ENCODE measurements at regions not wholly inside any gene's neighbourhood (a gene's known extent, or its start where the extent isn't known, plus 50 kb on each side); places are given as distances from the start of the nearest gene placed in this dataset.

GRCh38 chr7:155925682-155926081, 113.4 kb upstream of the SHH start:
- no peaks in the 10 kb centered on the region for H3K36me3 ChIP-seq
- peaks cover 5% of the 10 kb centered on the region for H3K4me1 ChIP-seq
- H3K9me3 ChIP-seq: no peaks in the 10 kb centered on the region
- H3K27me3 ChIP-seq: no peaks in the 10 kb centered on the region
- DNase-seq (ENCODE audit: low spot score in 2 of 2): no peak
- TF ChIP-seq EP300 (IDR thresholded peaks at IDR 0.05) (no peak), POLR2AphosphoS5 (IDR thresholded peaks at IDR 0.05) (no peak), POLR2A (IDR thresholded peaks at IDR 0.05) (no peak)
- TF ChIP-seq, protein P1, sequence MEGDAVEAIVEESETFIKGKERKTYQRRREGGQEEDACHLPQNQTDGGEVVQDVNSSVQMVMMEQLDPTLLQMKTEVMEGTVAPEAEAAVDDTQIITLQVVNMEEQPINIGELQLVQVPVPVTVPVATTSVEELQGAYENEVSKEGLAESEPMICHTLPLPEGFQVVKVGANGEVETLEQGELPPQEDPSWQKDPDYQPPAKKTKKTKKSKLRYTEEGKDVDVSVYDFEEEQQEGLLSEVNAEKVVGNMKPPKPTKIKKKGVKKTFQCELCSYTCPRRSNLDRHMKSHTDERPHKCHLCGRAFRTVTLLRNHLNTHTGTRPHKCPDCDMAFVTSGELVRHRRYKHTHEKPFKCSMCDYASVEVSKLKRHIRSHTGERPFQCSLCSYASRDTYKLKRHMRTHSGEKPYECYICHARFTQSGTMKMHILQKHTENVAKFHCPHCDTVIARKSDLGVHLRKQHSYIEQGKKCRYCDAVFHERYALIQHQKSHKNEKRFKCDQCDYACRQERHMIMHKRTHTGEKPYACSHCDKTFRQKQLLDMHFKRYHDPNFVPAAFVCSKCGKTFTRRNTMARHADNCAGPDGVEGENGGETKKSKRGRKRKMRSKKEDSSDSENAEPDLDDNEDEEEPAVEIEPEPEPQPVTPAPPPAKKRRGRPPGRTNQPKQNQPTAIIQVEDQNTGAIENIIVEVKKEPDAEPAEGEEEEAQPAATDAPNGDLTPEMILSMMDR (IDR thresholded peaks at IDR 0.05): no peak
- WGBS: 84% methylated on average over 14 of the region's 14 CpGs
- H3K27ac ChIP-seq: no peak overlapping the region
- no peak overlapping the region for H3K4me3 ChIP-seq

DNA sequence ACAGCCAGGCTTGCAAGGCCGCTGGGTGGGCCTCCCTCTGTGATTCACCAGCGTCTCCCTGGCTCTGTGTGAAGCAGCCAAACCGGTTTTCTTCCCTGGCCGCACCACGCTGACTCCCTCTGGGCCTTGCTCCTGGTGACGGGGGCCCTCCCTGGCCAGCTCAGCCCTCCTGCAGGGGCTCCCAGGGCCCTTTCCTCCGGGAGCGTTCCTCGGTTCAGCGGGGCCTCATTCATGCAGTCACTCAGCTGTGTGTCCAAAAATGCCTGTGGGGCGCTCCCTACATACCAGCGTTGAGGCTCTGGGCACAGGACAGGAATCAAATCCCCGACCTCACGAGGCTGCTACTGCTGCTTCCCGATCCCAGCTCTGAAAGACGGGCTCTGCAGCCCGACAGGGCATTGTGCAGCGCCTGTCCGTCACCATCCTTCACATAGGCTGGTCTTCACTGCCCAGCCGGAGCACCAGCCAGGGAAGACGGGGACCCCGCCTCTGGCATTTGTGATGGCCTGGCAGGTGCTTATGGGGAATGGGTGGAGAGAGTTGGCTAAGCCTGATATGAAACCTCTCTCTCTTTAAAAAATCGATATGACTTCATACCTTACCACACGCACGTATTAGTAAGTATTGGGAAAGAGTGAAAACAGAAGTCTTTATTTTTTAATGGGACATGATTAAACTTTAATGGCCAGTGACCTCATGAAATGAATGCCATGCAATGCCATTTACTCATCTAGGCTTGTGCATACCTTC, 110.0 kb upstream of the SHH start:
- H3K4me3 ChIP-seq: no peak overlapping the region
- H3K4me1 ChIP-seq: peaks cover 5% of the 10 kb centered on the region
- WGBS: 39% methylated on average over 22 of the region's 25 CpGs
- peak overlapping the region; percentile 26 for H3K27ac ChIP-seq
- no peaks in the 10 kb centered on the region for H3K27me3 ChIP-seq
- H3K9me3 ChIP-seq: no peaks in the 10 kb centered on the region
- DNase-seq (ENCODE audit: low spot score in 2 of 2): no peak
- no peaks in the 10 kb centered on the region for H3K36me3 ChIP-seq
- TF ChIP-seq POLR2A (IDR thresholded peaks at IDR 0.05) (no peak), EP300 (IDR thresholded peaks at IDR 0.05) (no peak), POLR2AphosphoS5 (IDR thresholded peaks at IDR 0.05) (no peak)
- TF ChIP-seq, protein P1 (IDR thresholded peaks at IDR 0.05): no peak

- no peaks in the 10 kb centered on the region for H3K27me3 ChIP-seq
- peaks cover 5% of the 10 kb centered on the region for H3K4me1 ChIP-seq
- H3K36me3 ChIP-seq: no peaks in the 10 kb centered on the region
- TF ChIP-seq POLR2A (IDR thresholded peaks at IDR 0.05) (no peak), POLR2AphosphoS5 (IDR thresholded peaks at IDR 0.05) (no peak), EP300 (IDR thresholded peaks at IDR 0.05) (no peak)
- TF ChIP-seq, protein P1 (IDR thresholded peaks at IDR 0.05): no peak
- H3K27ac ChIP-seq: no peak overlapping the region
- no peak overlapping the region for H3K4me3 ChIP-seq
- H3K9me3 ChIP-seq: no peaks in the 10 kb centered on the region
- DNase-seq (ENCODE audit: low spot score in 2 of 2): no peak
- 90% methylated on average over 6 of the region's 10 CpGs for WGBS
Observed at GRCh38 chr7:155921804-155922066, 109.5 kb upstream of the SHH start.

- H3K27ac ChIP-seq: no peak overlapping the region
Observed at GRCh38 chr7:155921086-155921803, 109.0 kb upstream of the SHH start.

DNA sequence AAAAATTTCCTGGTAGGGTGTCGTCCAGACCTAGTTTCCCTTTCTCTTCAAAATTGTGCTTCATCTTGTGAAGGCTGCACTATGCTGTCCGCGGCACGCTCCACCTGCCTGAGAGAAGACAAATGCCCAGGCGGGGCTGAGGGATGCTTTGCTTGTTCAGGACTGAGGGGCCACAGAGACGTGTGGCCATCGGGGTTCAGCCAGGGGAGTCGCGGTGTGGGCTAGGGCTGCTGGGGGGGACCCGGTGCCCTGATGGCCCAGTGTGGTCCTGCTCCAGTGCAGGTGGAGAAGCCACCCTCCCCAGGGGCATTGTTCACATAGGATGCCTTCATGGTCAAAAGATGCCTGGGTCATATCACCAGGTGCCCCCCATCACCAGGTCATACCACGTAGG, 107.8 kb upstream of the SHH start:
- Histone ChIP-seq H3K4me3 (no peak overlapping the region), H3K27ac (no peak overlapping the region), H3K36me3 (no peaks in the 10 kb centered on the region), H3K27me3 (peaks cover 3% of the 10 kb centered on the region), H3K4me1 (peaks cover 5% of the 10 kb centered on the region), H3K9me3 (no peaks in the 10 kb centered on the region)
- 89% methylated on average over 7 of the region's 11 CpGs for WGBS
- TF ChIP-seq POLR2AphosphoS5 (IDR thresholded peaks at IDR 0.05) (no peak), EP300 (IDR thresholded peaks at IDR 0.05) (no peak), POLR2A (IDR thresholded peaks at IDR 0.05) (no peak)
- TF ChIP-seq, protein P1 (IDR thresholded peaks at IDR 0.05): no peak
- DNase-seq (ENCODE audit: low spot score in 2 of 2): no peak

More at GRCh38 chr7:155921086-155921803, 109.0 kb upstream of the SHH start:
- Histone ChIP-seq H3K4me1 (peaks cover 5% of the 10 kb centered on the region), H3K4me3 (no peak overlapping the region), H3K27me3 (peaks cover under 1% of the 10 kb centered on the region), H3K9me3 (no peaks in the 10 kb centered on the region), H3K36me3 (no peaks in the 10 kb centered on the region)
- TF ChIP-seq POLR2AphosphoS5 (IDR thresholded peaks at IDR 0.05) (no peak), POLR2A (IDR thresholded peaks at IDR 0.05) (no peak), EP300 (IDR thresholded peaks at IDR 0.05) (no peak)
- TF ChIP-seq, protein P1 (IDR thresholded peaks at IDR 0.05): no peak
- 87% methylated on average over 11 of the region's 12 CpGs for WGBS
- DNase-seq (ENCODE audit: low spot score in 2 of 2): no peak

Data from suprapubic skin (tissue), 4 donors.